Thyroid gland (tissue), 4 donors: ENCODE measurements at regions not wholly inside any gene's neighbourhood (a gene's known extent, or its start where the extent isn't known, plus 50 kb on each side); places are given as distances from the start of the nearest gene placed in this dataset.

Experiments
- POLR2A ChIP-seq, 2 donors: fragments of 450-650 bp; IDR thresholded peaks; one replicate each; pipeline ENCODE4 v1.6.1; 2017; ENCODE audit warnings: antibody characterized with exemption in 2 of 2, mild to moderate bottlenecking in 2 of 2, moderate library complexity in 1 of 2
- TF ChIP-seq, protein P1 (sequence below), 6 experiments: fragments of 200-600 bp in 3 of 6; fragments of 450-650 bp in 3 of 6; sonication (generic) in 3 of 6; IDR thresholded peaks; one replicate each; pipeline ENCODE4 v1.5.1; 2016 to 2019; ENCODE audit warnings: antibody characterized with exemption in 6 of 6, mild to moderate bottlenecking in 2 of 6, inconsistent platforms in 1 of 6, moderate library complexity in 1 of 6

DNA sequence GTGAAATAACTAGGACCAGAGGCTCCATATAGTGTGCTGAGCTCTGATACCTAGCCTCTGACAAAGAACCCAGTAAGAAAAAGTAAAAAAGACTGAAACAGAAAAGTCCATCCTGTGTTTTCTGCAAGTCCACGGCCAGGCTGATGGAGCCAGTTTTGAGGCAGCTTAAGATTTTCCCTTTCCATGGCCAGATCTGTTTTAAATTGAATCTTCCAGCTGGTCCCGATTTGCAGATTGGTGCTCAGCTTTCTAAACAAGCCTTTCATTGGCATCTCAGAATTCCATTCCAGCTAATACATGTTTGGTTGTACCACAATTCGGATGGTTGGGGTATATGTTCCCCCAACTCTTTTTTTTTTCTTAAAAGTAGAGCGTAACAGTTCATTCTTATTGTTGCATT is 152.0 kb downstream of the DACT1 start:
- TF ChIP-seq, protein P1, sequence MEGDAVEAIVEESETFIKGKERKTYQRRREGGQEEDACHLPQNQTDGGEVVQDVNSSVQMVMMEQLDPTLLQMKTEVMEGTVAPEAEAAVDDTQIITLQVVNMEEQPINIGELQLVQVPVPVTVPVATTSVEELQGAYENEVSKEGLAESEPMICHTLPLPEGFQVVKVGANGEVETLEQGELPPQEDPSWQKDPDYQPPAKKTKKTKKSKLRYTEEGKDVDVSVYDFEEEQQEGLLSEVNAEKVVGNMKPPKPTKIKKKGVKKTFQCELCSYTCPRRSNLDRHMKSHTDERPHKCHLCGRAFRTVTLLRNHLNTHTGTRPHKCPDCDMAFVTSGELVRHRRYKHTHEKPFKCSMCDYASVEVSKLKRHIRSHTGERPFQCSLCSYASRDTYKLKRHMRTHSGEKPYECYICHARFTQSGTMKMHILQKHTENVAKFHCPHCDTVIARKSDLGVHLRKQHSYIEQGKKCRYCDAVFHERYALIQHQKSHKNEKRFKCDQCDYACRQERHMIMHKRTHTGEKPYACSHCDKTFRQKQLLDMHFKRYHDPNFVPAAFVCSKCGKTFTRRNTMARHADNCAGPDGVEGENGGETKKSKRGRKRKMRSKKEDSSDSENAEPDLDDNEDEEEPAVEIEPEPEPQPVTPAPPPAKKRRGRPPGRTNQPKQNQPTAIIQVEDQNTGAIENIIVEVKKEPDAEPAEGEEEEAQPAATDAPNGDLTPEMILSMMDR (IDR thresholded peaks at IDR 0.05), result no peak
- TF ChIP-seq POLR2A (IDR thresholded peaks at IDR 0.05), result no peak
